IgD-negative memory B cell (primary cell): ENCODE measurements at regions not wholly inside any gene's neighbourhood (a gene's known extent, or its start where the extent isn't known, plus 50 kb on each side); places are given as distances from the start of the nearest gene placed in this dataset.

Experiments
- H3K27ac Mint-ChIP-seq, 3 donors: one replicate each; pipeline ENCODE4 v1.8.0; 2020 to 2022; ENCODE audit warnings: mild to moderate bottlenecking in 3 of 3, mixed read lengths in 3 of 3, moderate library complexity in 1 of 3
- H3K27me3 Mint-ChIP-seq: one replicate; pipeline ENCODE4 v1.8.0; 2021; ENCODE audit warnings: mixed read lengths
- H3K36me3 Mint-ChIP-seq: one replicate; pipeline ENCODE4 v1.8.0; 2020; ENCODE audit warnings: mild to moderate bottlenecking, mixed read lengths
- H3K4me1 Mint-ChIP-seq, 3 donors: one replicate each; pipeline ENCODE4 v1.8.0; 2020 to 2022; ENCODE audit warnings: mixed read lengths in 3 of 3, mild to moderate bottlenecking in 1 of 3
- H3K4me3 Mint-ChIP-seq, 4 donors: one replicate each; pipeline ENCODE4 v1.8.0; 2020 to 2022; ENCODE audit warnings: mild to moderate bottlenecking in 4 of 4, mixed read lengths in 4 of 4, moderate library complexity in 3 of 4
- H3K9me3 Mint-ChIP-seq, 3 donors: one replicate each; pipeline ENCODE4 v1.8.0; 2020 to 2021; ENCODE audit warnings: mixed read lengths in 3 of 3, mild to moderate bottlenecking in 1 of 3

GRCh38 chr1:5436808-5437207 lies 555.4 kb downstream of the NPHP4 start:
- peaks cover 0 to 1% (median 0%) of the 10 kb centered on the region in 3 donors for H3K4me1 Mint-ChIP-seq
- H3K36me3 Mint-ChIP-seq: peaks cover 4% of the 10 kb centered on the region
- H3K9me3 Mint-ChIP-seq: peaks cover 1 to 13% (median 6%) of the 10 kb centered on the region in 3 donors

GRCh38 chr1:5435414-5435813 lies 556.8 kb downstream of the NPHP4 start:
- H3K36me3 Mint-ChIP-seq: peaks cover 4% of the 10 kb centered on the region
- peaks cover 7% of the 10 kb centered on the region for H3K27me3 Mint-ChIP-seq
- no peak overlapping the region for H3K4me3 Mint-ChIP-seq
- peaks cover 0 to 1% (median 0%) of the 10 kb centered on the region in 3 donors for H3K4me1 Mint-ChIP-seq
- no peak overlapping the region for H3K27ac Mint-ChIP-seq
- peaks cover 1 to 13% (median 6%) of the 10 kb centered on the region in 3 donors for H3K9me3 Mint-ChIP-seq

More at GRCh38 chr1:5436808-5437207, 555.4 kb downstream of the NPHP4 start:
- Mint-ChIP-seq H3K27me3 (peaks cover 3% of the 10 kb centered on the region), H3K27ac (no peak overlapping the region), H3K4me3 (no peak overlapping the region)

- H3K4me1 Mint-ChIP-seq: no peaks in the 10 kb centered on the region
- no peaks in the 10 kb centered on the region for H3K36me3 Mint-ChIP-seq
- H3K4me3 Mint-ChIP-seq: no peak overlapping the region
- peaks cover 11% of the 10 kb centered on the region for H3K27me3 Mint-ChIP-seq
- no peak overlapping the region for H3K27ac Mint-ChIP-seq
- peaks cover 0 to 3% (median 2%) of the 10 kb centered on the region in 3 donors for H3K9me3 Mint-ChIP-seq
Measured at GRCh38 chr1:5432436-5432835, 559.8 kb downstream of the NPHP4 start.

GRCh38 chr1:5430911-5431697 lies 561.1 kb downstream of the NPHP4 start:
- H3K36me3 Mint-ChIP-seq: no peaks in the 10 kb centered on the region
- no peaks in the 10 kb centered on the region for H3K9me3 Mint-ChIP-seq
- H3K4me1 Mint-ChIP-seq: no peaks in the 10 kb centered on the region
- peak overlapping the region in 1 of 4 donors; percentile 39 for H3K4me3 Mint-ChIP-seq
- H3K27ac Mint-ChIP-seq: no peak overlapping the region
- H3K27me3 Mint-ChIP-seq: peaks cover 12% of the 10 kb centered on the region

GRCh38 chr1:5430136-5430535 lies 562.1 kb downstream of the NPHP4 start:
- H3K9me3 Mint-ChIP-seq: no peaks in the 10 kb centered on the region

GRCh38 chr1:5428351-5428750 lies 563.9 kb downstream of the NPHP4 start:
- H3K27me3 Mint-ChIP-seq: peaks cover 13% of the 10 kb centered on the region
- H3K4me1 Mint-ChIP-seq: no peaks in the 10 kb centered on the region
- no peak overlapping the region for H3K4me3 Mint-ChIP-seq
- H3K9me3 Mint-ChIP-seq: no peaks in the 10 kb centered on the region
- H3K27ac Mint-ChIP-seq: no peak overlapping the region
- H3K36me3 Mint-ChIP-seq: no peaks in the 10 kb centered on the region

More at GRCh38 chr1:5430136-5430535, 562.1 kb downstream of the NPHP4 start:
- no peak overlapping the region for H3K27ac Mint-ChIP-seq
- H3K36me3 Mint-ChIP-seq: no peaks in the 10 kb centered on the region
- no peak overlapping the region for H3K4me3 Mint-ChIP-seq
- H3K27me3 Mint-ChIP-seq: peaks cover 13% of the 10 kb centered on the region
- H3K4me1 Mint-ChIP-seq: no peaks in the 10 kb centered on the region

GRCh38 chr1:5427026-5427613 lies 565.1 kb downstream of the NPHP4 start:
- Mint-ChIP-seq H3K36me3 (no peaks in the 10 kb centered on the region), H3K4me1 (no peaks in the 10 kb centered on the region), H3K4me3 (no peak overlapping the region), H3K9me3 (no peaks in the 10 kb centered on the region), H3K27ac (no peak overlapping the region), H3K27me3 (peaks cover 13% of the 10 kb centered on the region)

GRCh38 chr1:5424802-5425703 lies 567.2 kb downstream of the NPHP4 start:
- Mint-ChIP-seq H3K27ac (no peak overlapping the region), H3K36me3 (no peaks in the 10 kb centered on the region), H3K4me1 (peaks cover 0 to 2% (median 0%) of the 10 kb centered on the region in 3 donors), H3K27me3 (peaks cover 9% of the 10 kb centered on the region), H3K9me3 (no peaks in the 10 kb centered on the region), H3K4me3 (no peak overlapping the region)

- Mint-ChIP-seq H3K27ac (no peak overlapping the region), H3K36me3 (no peaks in the 10 kb centered on the region), H3K27me3 (peaks cover 5% of the 10 kb centered on the region), H3K9me3 (no peaks in the 10 kb centered on the region), H3K4me3 (no peak overlapping the region), H3K4me1 (peaks cover 0 to 2% (median 0%) of the 10 kb centered on the region in 3 donors)
Measured at GRCh38 chr1:5423109-5423508, 569.1 kb downstream of the NPHP4 start.

- no peaks in the 10 kb centered on the region for H3K27me3 Mint-ChIP-seq
- peaks cover 0 to 2% (median 0%) of the 10 kb centered on the region in 3 donors for H3K4me1 Mint-ChIP-seq
- peaks cover 0 to 2% (median 0%) of the 10 kb centered on the region in 3 donors for H3K9me3 Mint-ChIP-seq
- H3K36me3 Mint-ChIP-seq: no peaks in the 10 kb centered on the region
- H3K27ac Mint-ChIP-seq: no peak overlapping the region
- H3K4me3 Mint-ChIP-seq: no peak overlapping the region
Measured at GRCh38 chr1:5419501-5419900, 572.7 kb downstream of the NPHP4 start.

- H3K36me3 Mint-ChIP-seq: peaks cover 1% of the 10 kb centered on the region
- H3K4me3 Mint-ChIP-seq: no peak overlapping the region
- H3K9me3 Mint-ChIP-seq: peaks cover 0 to 2% (median 0%) of the 10 kb centered on the region in 3 donors
- no peaks in the 10 kb centered on the region for H3K27me3 Mint-ChIP-seq
- H3K4me1 Mint-ChIP-seq: no peaks in the 10 kb centered on the region
- no peak overlapping the region for H3K27ac Mint-ChIP-seq
Measured at GRCh38 chr1:5416518-5416917, 575.7 kb downstream of the NPHP4 start.

GRCh38 chr1:5415606-5416005 lies 576.6 kb downstream of the NPHP4 start:
- Mint-ChIP-seq H3K9me3 (peaks cover 0 to 2% (median 0%) of the 10 kb centered on the region in 3 donors), H3K36me3 (peaks cover 1% of the 10 kb centered on the region), H3K27ac (no peak overlapping the region), H3K4me3 (no peak overlapping the region), H3K27me3 (no peaks in the 10 kb centered on the region), H3K4me1 (no peaks in the 10 kb centered on the region)

- Mint-ChIP-seq H3K9me3 (no peaks in the 10 kb centered on the region), H3K27ac (no peak overlapping the region), H3K27me3 (no peaks in the 10 kb centered on the region), H3K4me3 (no peak overlapping the region), H3K36me3 (peaks cover 1% of the 10 kb centered on the region), H3K4me1 (no peaks in the 10 kb centered on the region)
Measured at GRCh38 chr1:5410652-5411051, 581.6 kb downstream of the NPHP4 start.

GRCh38 chr1:5408401-5408800 lies 583.8 kb downstream of the NPHP4 start:
- no peak overlapping the region for H3K27ac Mint-ChIP-seq
- no peaks in the 10 kb centered on the region for H3K4me1 Mint-ChIP-seq
- no peak overlapping the region for H3K4me3 Mint-ChIP-seq

GRCh38 chr1:5405263-5405662 lies 587.0 kb downstream of the NPHP4 start:
- no peaks in the 10 kb centered on the region for H3K4me1 Mint-ChIP-seq
- no peaks in the 10 kb centered on the region for H3K36me3 Mint-ChIP-seq
- peaks cover 0 to 2% (median 0%) of the 10 kb centered on the region in 3 donors for H3K9me3 Mint-ChIP-seq
- H3K27me3 Mint-ChIP-seq: no peaks in the 10 kb centered on the region
- no peak overlapping the region for H3K27ac Mint-ChIP-seq
- H3K4me3 Mint-ChIP-seq: no peak overlapping the region

More at GRCh38 chr1:5408401-5408800, 583.8 kb downstream of the NPHP4 start:
- Mint-ChIP-seq H3K27me3 (no peaks in the 10 kb centered on the region), H3K9me3 (peaks cover 0 to 2% (median 0%) of the 10 kb centered on the region in 3 donors), H3K36me3 (no peaks in the 10 kb centered on the region)
